HG03095 (cell line): ENCODE measurements at regions not wholly inside any gene's neighbourhood (a gene's known extent, or its start where the extent isn't known, plus 50 kb on each side); places are given as distances from the start of the nearest gene placed in this dataset.

Source experiments
- ATAC-seq: cut with Tn5 transposase; IDR thresholded peaks from one replicate; pipeline ENCODE4 v1.9.1; 2021; ENCODE audit warnings: moderate library complexity; ENCODE audit not compliant: unreplicated experiment

- no peak for ATAC-seq
Measured at GRCh38 chr14:89013698-89014568, 189.5 kb downstream of the TTC8 start.

DNA sequence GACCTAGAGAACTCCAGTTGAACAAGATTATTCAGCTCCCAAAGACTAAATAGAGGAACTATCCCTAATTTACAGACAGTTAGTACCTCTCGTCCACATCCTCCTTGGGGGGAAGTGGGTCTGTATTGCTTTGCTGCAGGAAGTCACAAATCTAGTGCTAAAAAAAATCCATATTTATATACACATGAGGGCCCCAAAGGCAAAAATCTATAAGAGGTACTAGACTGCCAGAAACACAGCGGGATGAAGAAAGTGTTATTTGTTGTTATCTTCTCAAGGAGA is 190.1 kb downstream of the TTC8 start:
- ATAC-seq = no peak

- ATAC-seq = no peak
Measured at GRCh38 chr14:89015016-89015415, 190.6 kb downstream of the TTC8 start.

GRCh38 chr14:89017417-89017816 is 193.0 kb downstream of the TTC8 start:
- ATAC-seq = no peak

- no peak for ATAC-seq
Measured at GRCh38 chr14:89022274-89022673, 197.8 kb downstream of the TTC8 start.

DNA sequence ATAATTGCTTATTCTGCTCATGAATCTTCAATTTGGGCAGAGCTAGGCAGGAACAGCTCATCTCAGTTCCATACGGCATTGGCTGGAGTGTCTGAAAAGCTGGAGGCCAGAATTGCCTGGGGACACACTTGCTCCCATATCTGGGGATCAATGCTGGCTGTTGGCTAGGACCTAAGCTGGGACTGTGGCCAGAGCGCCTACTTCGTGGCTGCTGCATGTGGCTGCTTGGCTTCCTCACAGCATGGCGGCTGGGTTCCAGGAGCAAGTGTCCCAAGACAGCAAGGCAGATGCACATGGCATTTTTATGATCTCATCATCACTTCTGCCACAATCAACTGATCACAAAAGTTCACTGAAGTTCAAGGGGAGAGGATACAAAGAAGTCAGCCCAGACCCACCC is 200.2 kb downstream of the TTC8 start:
- no peak for ATAC-seq

DNA sequence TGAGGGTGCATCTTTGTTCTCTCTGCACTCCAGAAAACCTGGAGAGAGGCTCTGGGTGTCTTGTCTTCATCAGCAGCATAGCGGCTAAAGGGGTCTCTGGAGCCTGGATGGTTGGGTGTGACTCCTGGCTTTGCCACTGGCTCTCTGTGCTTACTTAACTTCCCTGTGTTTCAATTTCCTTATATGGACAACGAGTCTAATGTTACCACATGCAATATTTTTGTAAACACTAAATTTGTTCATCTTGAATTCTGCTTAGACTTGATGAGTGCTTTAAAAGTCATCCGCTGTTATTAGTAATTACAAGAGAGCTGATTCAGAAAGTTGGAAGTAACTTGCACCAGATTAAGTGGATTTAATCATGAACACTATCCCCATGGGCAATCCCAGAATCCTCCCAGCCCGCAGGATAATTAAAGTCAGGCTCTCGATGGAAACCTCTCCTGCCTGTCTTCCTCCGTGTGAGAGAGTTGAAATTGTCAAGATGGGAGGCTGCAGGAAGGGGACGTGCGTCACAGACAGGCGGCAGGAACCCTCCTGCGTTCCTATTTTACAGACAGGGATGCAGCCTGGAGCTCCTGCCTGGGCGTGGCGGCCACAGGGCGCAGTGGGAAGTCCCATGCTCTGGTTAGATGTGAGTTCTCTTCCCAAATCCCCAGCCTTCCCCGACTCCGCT is 201.2 kb downstream of the TTC8 start:
- no peak for ATAC-seq

GRCh38 chr14:89027097-89027740 is 202.8 kb downstream of the TTC8 start:
- ATAC-seq = peak; percentile 84

DNA sequence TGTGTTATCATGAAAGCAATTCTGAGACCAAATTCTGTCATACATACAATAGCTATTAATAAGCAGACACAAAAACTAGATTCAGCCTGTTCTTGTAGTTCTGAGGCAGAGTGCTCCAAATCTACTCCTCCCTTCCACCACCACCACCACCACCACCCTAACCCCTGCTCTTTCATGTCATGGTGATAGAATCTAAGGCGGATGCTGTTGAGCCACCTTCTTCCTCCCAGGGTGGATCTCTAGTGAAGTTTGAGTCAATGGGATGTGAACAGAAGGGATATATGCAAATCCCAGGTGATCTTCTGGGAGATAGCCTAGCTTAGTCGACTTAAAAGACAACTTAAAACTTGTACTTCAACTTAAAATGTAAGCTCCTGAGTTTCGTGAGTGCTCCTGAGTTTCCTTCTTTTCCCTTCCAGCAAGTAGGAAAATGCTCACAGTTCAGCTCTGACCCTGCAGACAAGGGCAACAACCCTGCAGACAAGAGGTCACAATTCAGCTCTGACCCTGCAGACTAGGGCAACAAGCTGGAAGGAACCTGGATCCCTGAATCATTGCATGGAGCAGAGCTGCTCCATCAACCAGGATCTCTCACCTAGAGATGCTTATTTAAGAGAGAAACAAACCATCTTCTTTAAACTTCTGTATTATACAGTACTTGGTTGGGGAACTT is 204.1 kb downstream of the TTC8 start:
- ATAC-seq = no peak

- no peak for ATAC-seq
Measured at GRCh38 chr14:89029961-89030694, 205.7 kb downstream of the TTC8 start.

- ATAC-seq = no peak
Measured at GRCh38 chr14:89030921-89031320, 206.5 kb downstream of the TTC8 start.

DNA sequence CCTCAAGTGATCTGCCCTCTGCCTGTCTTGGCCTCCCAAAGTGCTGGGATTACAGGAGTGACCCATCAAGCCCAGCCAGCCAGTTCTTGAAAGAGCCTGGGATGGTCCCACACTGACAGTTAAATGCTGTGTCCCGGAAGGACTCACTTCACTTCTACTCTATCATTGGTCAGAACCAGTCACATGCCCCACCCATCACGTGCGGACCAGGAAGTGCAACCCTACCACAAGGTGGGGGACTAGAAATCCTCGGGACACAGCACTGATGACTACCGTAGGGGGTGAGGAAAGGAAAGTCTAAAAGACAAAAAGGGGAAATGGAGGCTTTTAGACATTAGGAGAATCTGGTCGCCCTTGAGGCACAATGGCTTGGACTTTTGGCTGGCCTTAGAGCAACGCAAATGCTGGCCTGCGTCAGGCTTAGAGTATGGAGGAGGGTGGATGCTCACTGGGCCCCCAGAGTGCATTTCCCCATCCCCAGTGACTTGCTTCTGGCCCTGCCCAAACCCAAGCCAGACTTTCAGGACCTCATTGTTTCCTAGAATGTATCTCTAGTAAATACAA is 207.7 kb downstream of the TTC8 start:
- ATAC-seq = no peak

GRCh38 chr14:89033756-89034155 is 209.3 kb downstream of the TTC8 start:
- no peak for ATAC-seq

- no peak for ATAC-seq
Measured at GRCh38 chr14:89036371-89036770, 211.9 kb downstream of the TTC8 start.

- ATAC-seq = no peak
Measured at GRCh38 chr14:89037065-89037464, 212.6 kb downstream of the TTC8 start.

- ATAC-seq = peak; percentile 33
Measured at GRCh38 chr14:89040080-89040459, 215.6 kb downstream of the TTC8 start.

GRCh38 chr14:89040460-89041256 is 216.2 kb downstream of the TTC8 start:
- peak; percentile 83 for ATAC-seq

- ATAC-seq = no peak
Measured at GRCh38 chr14:89041257-89041582, 216.8 kb downstream of the TTC8 start.

GRCh38 chr14:89042021-89042420 is 217.6 kb downstream of the TTC8 start:
- ATAC-seq = no peak

- ATAC-seq = no peak
Measured at GRCh38 chr14:89053303-89053702, 228.9 kb downstream of the TTC8 start.
